ENCODE measurements at regions not wholly inside any gene's neighbourhood (a gene's known extent, or its start where the extent isn't known, plus 50 kb on each side); places are given as distances from the start of the nearest gene placed in this dataset.

- no peak for DNase-seq (ENCODE audit: low read depth)
Observed at GRCh38 chr6:166842607-166843006, 113.7 kb downstream of the RNASET2 start.

GRCh38 chr6:166841216-166841615 lies 115.1 kb downstream of the RNASET2 start:
- no peak for DNase-seq (ENCODE audit: low read depth)

GRCh38 chr6:166839569-166839968 lies 116.8 kb downstream of the RNASET2 start:
- no peak for DNase-seq (ENCODE audit: low read depth)

GRCh38 chr6:166838987-166839386 lies 117.4 kb downstream of the RNASET2 start:
- no peak for DNase-seq (ENCODE audit: low read depth)

GRCh38 chr6:166836785-166837718 lies 119.3 kb downstream of the RNASET2 start:
- no peak for DNase-seq (ENCODE audit: low read depth)

- DNase-seq (ENCODE audit: low read depth): no peak
Observed at GRCh38 chr6:166834049-166834448, 122.3 kb downstream of the RNASET2 start.

- no peak for DNase-seq (ENCODE audit: low read depth)
Observed at GRCh38 chr6:166830891-166831363, 125.4 kb downstream of the RNASET2 start.

DNA sequence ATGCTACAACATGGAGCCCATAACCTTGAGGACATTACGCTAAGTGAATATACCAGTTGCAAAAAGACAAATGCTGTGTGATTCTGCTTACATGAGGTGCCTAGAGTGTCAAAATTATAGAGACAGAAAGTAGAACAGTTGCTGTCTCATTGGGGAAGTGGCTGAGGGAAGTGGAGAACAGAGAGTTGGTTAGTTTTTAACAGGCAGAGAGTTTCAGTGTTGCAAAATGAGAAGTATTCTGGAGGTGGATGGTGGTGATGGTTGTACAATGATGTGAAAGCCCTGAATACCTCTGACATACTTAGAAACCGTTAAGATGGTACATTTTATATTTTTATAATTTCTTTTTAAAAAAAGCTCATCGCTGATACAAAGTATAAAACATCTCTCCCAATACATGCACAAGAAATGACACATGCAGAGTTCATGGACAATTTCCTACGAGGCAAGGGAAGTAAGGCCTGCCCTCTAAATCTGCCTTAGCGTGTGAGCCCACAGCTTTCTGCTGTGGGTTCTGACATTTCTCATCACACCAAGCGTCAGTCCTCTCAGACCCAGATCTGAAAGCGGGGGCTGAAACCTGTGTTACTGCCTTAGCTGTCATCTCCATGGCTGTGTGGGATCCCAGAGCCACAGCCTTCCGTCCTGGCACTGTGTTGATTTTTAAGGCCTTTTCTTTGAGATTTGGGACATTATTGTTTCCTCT lies 126.0 kb downstream of the RNASET2 start:
- no peak for DNase-seq (ENCODE audit: low read depth)

DNA sequence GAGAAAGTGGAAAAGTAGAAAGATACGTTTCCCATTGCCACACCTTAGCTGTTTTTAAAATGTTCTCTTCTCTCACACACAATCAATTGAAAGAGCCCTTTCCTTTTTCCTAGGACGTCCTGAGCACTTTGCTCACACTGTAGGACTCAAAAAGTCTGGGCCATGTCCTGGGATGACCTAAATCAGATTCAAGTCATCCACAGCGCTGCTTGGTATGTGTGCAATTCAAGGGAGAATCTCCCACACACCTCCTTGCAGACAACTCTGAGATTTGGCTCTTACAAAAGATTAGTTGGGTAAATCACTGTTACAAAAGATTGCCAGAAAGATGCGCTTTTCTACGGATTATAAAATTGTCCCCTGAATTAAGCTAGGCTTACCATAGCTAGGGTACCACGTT lies 130.1 kb downstream of the RNASET2 start:
- no peak for DNase-seq (ENCODE audit: low read depth)

DNA sequence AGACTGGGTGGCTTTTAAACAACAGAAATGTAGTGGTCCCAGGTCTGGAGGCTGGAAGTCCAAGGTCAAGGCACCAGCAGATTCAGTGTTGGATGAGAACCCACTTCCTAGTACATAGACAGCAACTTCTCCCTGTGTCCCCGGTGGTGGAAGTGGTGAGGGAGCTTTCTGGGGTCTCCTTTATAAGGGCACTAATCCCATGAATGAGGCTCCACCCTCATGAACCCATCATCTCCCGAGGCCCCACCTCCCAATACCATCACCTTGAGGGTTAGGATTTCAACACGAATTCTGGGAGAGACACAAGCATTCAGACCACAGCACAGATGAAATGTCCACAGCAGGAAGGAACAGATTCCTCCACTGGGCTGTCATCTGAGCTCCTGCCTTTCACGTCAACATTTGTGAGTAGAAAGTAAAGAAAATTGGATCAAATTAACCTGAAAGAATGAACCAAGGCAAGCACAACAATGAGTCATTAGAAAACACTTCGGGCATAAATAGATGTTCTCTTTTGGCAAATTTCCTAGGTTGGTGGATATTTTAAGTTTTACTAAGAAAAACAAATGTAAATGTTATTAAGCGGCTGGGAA lies 130.7 kb downstream of the RNASET2 start:
- peak; percentile 61 for DNase-seq (ENCODE audit: low read depth)

DNA sequence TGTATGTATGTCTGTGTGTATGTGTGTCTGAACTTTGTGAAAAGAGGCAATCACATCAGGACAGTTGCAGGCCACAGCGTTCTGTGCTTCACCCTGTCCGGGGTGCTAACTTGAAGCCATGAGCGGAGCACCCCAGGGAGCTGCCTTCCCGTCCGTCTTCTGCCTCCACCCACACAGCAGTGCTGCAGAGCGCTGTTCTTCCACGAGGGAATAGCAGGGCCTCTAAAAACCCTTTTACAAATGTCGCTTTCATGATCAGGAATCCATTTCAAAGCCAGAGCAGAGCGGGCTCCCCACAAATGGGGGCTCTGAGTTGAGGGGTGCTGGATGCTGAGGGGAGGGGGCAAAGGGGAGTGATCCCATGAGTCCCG lies 131.5 kb downstream of the RNASET2 start:
- DNase-seq (ENCODE audit: low read depth): no peak

GRCh38 chr6:166824146-166824879 lies 132.0 kb downstream of the RNASET2 start:
- no peak for DNase-seq (ENCODE audit: low read depth)

GRCh38 chr6:166822609-166823008 lies 133.7 kb downstream of the RNASET2 start:
- DNase-seq (ENCODE audit: low read depth): no peak

DNA sequence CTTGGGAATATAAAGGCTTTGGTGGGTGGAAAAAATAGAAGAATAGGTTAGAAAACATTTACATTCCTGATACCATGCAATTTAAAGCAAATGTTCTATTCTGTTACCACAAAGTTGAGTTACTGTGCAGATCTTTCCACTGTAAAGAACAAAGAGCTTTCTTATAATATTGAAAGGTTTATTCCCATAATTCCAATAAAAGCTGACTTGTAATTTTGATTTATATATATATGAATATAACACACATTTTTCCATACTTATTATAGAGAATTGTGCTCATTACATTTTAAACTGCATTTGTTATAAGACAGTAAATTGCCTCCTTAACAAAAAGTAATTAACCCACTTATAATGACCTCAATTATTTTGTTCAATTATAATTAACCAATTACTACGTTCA lies 135.9 kb downstream of the RNASET2 start:
- no peak for DNase-seq (ENCODE audit: low read depth)

- no peak for DNase-seq (ENCODE audit: low read depth)
Observed at GRCh38 chr6:166820070-166820469, 136.3 kb downstream of the RNASET2 start.

DNA sequence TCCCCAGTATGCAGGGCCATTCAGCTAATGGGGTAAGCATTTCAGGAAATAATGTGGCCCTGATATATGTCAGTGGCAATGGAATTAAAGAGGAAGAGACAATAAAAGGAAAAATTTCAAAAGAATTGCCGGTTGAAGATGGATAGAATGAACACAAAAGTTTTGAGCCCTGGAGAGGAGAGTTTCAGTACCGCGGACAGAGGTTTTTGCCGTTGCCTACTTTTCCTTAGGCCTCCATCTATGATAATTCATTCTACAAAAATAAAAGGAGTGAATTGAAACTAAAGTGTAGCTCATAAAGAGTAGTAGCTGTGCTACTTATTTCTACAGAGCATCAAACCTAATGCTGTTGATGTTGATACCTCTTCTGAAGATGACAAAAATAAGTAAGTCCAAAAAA lies 140.7 kb downstream of the RNASET2 start:
- no peak for DNase-seq (ENCODE audit: low read depth)

DNA sequence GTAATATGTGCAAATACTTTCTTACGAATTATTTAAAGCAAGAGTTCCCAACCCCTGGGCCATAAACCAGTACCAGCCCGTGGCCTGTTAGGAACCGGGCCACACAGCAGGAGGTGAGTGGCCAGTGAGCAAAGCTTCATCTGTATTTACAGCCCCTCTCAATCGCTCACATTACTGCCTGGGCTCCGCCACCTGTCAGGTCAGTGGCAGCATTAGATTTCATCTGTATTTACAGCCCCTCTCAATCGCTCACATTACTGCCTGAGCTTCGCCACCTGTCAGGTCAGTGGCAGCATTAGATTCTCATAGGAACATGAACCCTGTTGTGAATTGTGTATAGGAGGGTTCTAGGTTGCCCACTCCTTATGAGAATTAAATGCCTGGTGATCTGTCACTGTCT lies 142.0 kb downstream of the RNASET2 start:
- no peak for DNase-seq (ENCODE audit: low read depth)

GRCh38 chr6:166813461-166813860 lies 142.9 kb downstream of the RNASET2 start:
- no peak for DNase-seq (ENCODE audit: low read depth)

GRCh38 chr6:166810864-166811263 lies 145.5 kb downstream of the RNASET2 start:
- no peak for DNase-seq (ENCODE audit: low read depth)

DNA sequence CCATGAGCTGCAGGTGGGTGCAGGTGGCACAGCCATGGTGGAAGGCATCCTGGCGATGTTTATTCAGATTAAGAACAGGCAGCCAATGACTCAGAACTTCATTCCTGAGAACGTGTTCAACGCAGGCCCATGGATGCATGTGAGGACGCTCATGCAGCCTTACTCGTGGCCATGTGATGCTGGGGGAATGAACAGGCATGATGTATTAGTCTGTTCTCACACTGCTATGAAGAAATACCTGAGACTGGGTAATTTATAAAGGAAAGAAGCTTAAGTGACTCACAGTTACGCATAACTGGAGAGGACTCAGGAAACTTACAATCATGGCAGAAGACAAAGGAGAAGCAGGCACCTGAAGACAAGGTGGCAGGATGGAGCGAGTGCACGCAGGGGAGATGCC lies 146.6 kb downstream of the RNASET2 start:
- DNase-seq (ENCODE audit: low read depth): no peak

GRCh38 chr6:166806962-166807757 lies 149.2 kb downstream of the RNASET2 start:
- no peak for DNase-seq (ENCODE audit: low read depth)

Measured in M059J (cell line).